GM12874 (cell line): ENCODE measurements at regions not wholly inside any gene's neighbourhood (a gene's known extent, or its start where the extent isn't known, plus 50 kb on each side); places are given as distances from the start of the nearest gene placed in this dataset.

Experiments used
- CTCF ChIP-seq: IDR thresholded peaks from 2 replicates; pipeline ENCODE4 v1.5.1; 2011; ENCODE audit warnings: low read depth, mild to moderate bottlenecking, control low read depth, low read length, moderate library complexity; ENCODE audit not compliant: insufficient read depth

DNA sequence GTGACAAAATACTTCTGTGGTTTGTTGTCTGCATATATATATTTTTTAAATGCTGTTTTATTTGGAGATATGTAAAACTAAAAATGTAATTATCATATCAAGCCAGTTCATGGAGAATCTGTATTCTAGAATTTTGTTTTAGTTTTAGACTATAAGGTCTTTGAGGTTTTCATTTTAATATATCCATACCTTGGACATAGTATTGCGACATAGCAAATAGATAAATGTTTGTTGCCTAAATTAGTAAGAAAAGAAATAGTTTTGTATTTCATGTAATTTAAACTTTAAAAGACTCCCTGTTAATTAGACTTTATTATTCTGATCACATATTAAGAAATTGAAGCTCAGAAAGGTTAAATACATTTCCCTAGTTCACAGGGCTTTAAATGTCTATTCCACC lies 472.9 kb downstream of the GBA3 start:
- no peak for TF ChIP-seq CTCF

DNA sequence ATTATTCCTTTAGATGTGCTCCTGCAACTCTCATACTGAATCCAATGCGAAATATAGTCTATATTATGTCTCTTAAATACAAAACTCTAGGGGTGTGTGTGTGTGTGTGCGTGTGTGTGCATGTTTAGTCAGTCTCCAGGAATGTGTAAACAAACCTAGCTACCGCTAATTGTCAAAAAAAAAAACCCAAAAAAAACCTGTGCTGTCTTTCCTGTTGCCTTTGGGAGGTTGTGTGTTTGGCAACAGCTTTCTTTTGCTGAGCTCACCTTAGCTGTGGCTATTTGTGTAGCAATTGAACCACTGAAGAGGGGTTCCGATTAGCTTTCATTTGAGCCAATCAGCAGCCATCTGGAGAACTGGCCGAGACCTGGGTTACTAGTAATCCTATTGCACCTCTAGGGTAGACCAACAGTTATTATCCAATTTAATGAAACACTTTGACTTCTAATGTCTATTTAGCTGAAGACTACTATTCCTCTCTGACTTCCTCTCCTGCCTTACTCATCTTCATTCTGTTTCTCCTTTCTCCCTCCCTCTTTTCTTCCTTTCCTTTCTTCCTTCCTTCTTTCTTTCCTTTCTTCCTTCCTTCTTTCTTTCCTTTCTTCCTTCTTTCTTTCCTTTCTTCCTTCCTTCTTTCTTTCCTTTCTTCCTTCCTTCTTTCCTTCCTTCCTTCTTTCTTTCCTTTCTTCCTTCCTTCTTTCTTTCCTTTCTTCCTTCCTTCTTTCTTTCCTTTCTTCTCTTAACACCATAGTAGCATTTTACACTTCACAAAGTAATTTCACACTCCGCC lies 471.1 kb downstream of the GBA3 start:
- TF ChIP-seq CTCF, result no peak

- no peak for TF ChIP-seq CTCF
Observed at GRCh38 chr4:23162275-23162674, 469.5 kb downstream of the GBA3 start.

- TF ChIP-seq CTCF, result no peak
Observed at GRCh38 chr4:23161787-23162186, 469.1 kb downstream of the GBA3 start.

DNA sequence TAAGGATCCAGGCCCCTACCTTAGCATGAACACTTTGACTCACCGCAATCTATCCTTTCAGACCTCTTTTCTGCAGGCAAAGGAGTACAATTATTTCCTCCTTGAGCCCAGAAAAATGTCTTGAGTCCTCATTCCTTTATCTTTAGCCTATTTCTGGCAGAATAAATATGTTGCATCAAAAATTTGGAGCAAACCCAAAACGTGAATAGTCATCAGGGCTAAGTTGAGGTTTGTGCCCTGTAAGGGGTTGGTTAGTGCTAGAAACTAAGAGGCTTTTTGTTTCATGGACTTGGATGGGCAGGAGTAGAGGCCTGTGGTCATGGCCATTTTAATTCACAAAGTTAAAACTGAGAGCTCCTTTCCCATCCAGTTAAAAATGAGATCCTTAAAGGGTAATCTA lies 460.3 kb downstream of the GBA3 start:
- no peak for TF ChIP-seq CTCF

GRCh38 chr4:23149815-23150214 lies 457.1 kb downstream of the GBA3 start:
- no peak for TF ChIP-seq CTCF

GRCh38 chr4:23144707-23145106 lies 452.0 kb downstream of the GBA3 start:
- TF ChIP-seq CTCF, result no peak
